Tibial nerve (tissue), 3 donors: ENCODE measurements at regions not wholly inside any gene's neighbourhood (a gene's known extent, or its start where the extent isn't known, plus 50 kb on each side); places are given as distances from the start of the nearest gene placed in this dataset.
"Not testable (repeated sequence)": the region's sequence is repeated elsewhere in the genome, so short reads cannot be mapped to it uniquely, and the experiment has no call there.

Experiments
- CTCF ChIP-seq, 5 experiments: fragments of 200-600 bp in 3 of 5; fragments of 450-650 bp in 2 of 5; sonication (generic) in 3 of 5; IDR thresholded peaks; one replicate each; pipeline ENCODE4 v1.5.1; 2016 to 2019; ENCODE audit warnings: antibody characterized with exemption in 5 of 5, mild to moderate bottlenecking in 3 of 5, moderate library complexity in 2 of 5
- POLR2A ChIP-seq, 2 donors: fragments of 450-650 bp; IDR thresholded peaks; one replicate each; pipeline ENCODE4 v1.6.1; 2017; ENCODE audit warnings: antibody characterized with exemption in 2 of 2, mild to moderate bottlenecking in 2 of 2, moderate library complexity in 2 of 2

GRCh38 chr9:82778923-82779322, 284.0 kb downstream of the RASEF start:
- TF ChIP-seq CTCF, POLR2A (IDR thresholded peaks at IDR 0.05): not testable (repeated sequence)
